ENCODE measurements at regions not wholly inside any gene's neighbourhood (a gene's known extent, or its start where the extent isn't known, plus 50 kb on each side); places are given as distances from the start of the nearest gene placed in this dataset.

DNA sequence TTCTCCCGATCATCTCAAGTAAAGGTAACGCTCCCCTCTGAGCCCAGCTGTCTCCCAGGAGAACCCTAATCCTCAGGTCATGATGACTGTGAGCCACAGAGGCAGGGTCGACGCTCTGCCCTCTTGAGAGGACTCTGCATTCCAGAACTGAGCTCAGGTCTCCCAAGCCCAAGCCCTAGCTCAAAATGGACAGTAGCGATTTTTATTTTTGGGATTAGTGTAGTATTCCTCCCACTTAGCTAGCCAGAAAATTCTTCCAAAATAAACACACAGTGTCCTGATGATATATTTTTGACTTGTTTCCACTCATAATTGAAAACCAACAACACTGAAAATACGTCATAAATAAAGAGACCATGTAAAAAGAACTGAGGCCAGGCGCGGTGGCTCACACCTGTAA, 462.0 kb upstream of the MGMT start:
- H3K4me2 ChIP-seq (ENCODE audit: low read depth, low read length, poor library complexity, severe bottlenecking), result no peak overlapping the region
- no peaks in the 10 kb centered on the region for H3K36me3 ChIP-seq (ENCODE audit: insufficient read depth, low read length)
- no peaks in the 10 kb centered on the region for H3K27me3 ChIP-seq (ENCODE audit: low read length)
- H3K9ac ChIP-seq (ENCODE audit: low read length), result no peak overlapping the region
- no peak overlapping the region for H3K4me3 ChIP-seq (ENCODE audit: low read length)
- H3K27ac ChIP-seq (ENCODE audit: low read length), result no peak overlapping the region
- no peaks in the 10 kb centered on the region for H4K20me1 ChIP-seq (ENCODE audit: insufficient read depth, low read depth, low read length)
- H3K9me2 ChIP-seq (replicated peaks; ENCODE audit: insufficient read depth, low read length), result no peaks in the 10 kb centered on the region
- no peak for DNase-seq
- H3K4me1 ChIP-seq (ENCODE audit: low read length), result no peaks in the 10 kb centered on the region
- no peaks in the 10 kb centered on the region for H3K9me3 ChIP-seq (ENCODE audit: low read length)
- H3K79me2 ChIP-seq (ENCODE audit: low read length), result no peaks in the 10 kb centered on the region
- H2AFZ ChIP-seq (ENCODE audit: low read length), result no peak overlapping the region

DNA sequence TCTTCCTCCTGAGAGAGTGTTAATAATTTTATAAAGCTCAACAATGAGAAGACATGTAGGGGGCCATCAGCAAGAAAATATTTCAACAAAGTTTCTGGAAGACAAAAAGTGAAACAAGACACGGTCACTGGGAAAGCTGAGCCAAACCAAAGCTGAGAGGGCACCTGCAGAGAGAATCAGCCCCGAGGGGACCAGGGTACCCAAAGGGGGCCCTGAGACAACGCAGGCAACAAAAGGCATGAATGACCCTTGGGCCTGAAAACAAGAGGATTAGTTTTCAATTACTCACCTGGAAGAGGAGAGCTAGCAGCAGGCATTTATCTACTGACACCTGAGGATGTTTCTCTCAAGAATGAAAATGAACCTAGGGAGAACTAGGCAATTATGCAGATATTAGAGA, 461.2 kb upstream of the MGMT start:
- H3K4me1 ChIP-seq (ENCODE audit: low read length), result no peaks in the 10 kb centered on the region
- H4K20me1 ChIP-seq (ENCODE audit: insufficient read depth, low read depth, low read length), result no peaks in the 10 kb centered on the region
- H3K27ac ChIP-seq (ENCODE audit: low read length), result no peak overlapping the region
- H3K9ac ChIP-seq (ENCODE audit: low read length), result no peak overlapping the region
- no peak for DNase-seq
- no peaks in the 10 kb centered on the region for H3K36me3 ChIP-seq (ENCODE audit: insufficient read depth, low read length)
- H3K79me2 ChIP-seq (ENCODE audit: low read length), result no peaks in the 10 kb centered on the region
- H3K9me3 ChIP-seq (ENCODE audit: low read length), result no peaks in the 10 kb centered on the region
- no peak overlapping the region for H3K4me3 ChIP-seq (ENCODE audit: low read length)
- no peaks in the 10 kb centered on the region for H3K9me2 ChIP-seq (replicated peaks; ENCODE audit: insufficient read depth, low read length)
- no peaks in the 10 kb centered on the region for H3K27me3 ChIP-seq (ENCODE audit: low read length)
- H2AFZ ChIP-seq (ENCODE audit: low read length), result no peak overlapping the region
- H3K4me2 ChIP-seq (ENCODE audit: low read depth, low read length, poor library complexity, severe bottlenecking), result no peak overlapping the region

DNA sequence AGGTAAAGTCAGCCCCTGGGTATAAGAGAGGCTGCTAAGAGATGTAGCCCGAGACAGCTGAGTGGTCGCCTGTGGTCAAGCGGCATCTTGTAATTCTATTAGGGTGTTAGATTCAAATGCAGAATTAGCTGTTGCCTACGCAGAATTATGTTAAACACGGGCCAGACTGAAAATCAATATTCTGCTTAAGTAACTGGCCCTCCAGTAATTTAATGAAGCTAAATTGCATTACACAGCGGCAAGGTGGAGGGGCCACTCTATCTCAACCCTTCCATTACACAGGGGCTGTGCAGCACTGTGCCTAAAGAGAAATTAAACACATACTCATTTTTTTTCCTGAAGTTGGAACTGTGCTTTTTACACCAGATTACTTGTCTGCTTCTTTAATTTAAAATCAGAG, 448.5 kb upstream of the MGMT start:
- Histone ChIP-seq H3K27ac (ENCODE audit: low read length) (no peak overlapping the region), H2AFZ (ENCODE audit: low read length) (no peak overlapping the region), H3K36me3 (ENCODE audit: insufficient read depth, low read length) (no peaks in the 10 kb centered on the region), H3K4me2 (ENCODE audit: low read depth, low read length, poor library complexity, severe bottlenecking) (no peak overlapping the region), H3K4me1 (ENCODE audit: low read length) (no peaks in the 10 kb centered on the region), H4K20me1 (ENCODE audit: insufficient read depth, low read depth, low read length) (no peaks in the 10 kb centered on the region), H3K9ac (ENCODE audit: low read length) (no peak overlapping the region), H3K9me3 (ENCODE audit: low read length) (no peaks in the 10 kb centered on the region), H3K4me3 (ENCODE audit: low read length) (no peak overlapping the region), H3K9me2 (replicated peaks; ENCODE audit: insufficient read depth, low read length) (no peaks in the 10 kb centered on the region), H3K27me3 (ENCODE audit: low read length) (no peaks in the 10 kb centered on the region), H3K79me2 (ENCODE audit: low read length) (no peaks in the 10 kb centered on the region)
- DNase-seq, result no peak

DNA sequence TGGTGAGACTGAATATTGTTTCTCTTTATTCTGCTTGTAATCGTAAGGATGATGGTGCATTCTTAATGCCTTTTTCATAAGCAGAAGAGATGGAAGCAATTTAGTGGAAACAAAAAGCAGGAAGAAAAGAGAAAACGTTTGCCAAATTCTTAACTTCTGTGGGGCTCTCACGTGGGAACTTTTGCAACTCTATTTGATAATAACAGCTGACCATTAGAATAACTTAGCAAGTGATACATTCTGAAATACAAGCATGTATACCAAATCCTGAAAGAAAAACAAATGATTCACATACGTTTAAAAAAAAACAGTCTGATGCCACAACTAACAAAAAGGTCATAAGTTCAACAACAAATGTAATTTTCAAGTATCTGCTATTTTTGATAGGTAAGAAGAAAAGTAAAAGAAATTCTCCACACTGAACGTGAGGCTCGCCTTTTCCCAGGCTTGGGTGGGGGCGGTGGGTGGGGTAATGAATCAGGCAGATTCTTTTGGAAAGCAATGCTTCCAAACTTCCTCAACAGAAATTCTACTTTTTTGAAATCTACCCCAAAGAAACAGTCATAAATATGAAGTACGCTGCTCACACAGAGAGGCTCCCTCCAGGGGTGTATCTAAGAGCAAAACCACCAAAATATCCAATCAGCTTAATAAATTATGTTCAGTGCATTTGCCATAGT, 446.2 kb upstream of the MGMT start:
- H3K79me2 ChIP-seq (ENCODE audit: low read length), result no peaks in the 10 kb centered on the region
- H2AFZ ChIP-seq (ENCODE audit: low read length), result no peak overlapping the region
- no peaks in the 10 kb centered on the region for H3K4me1 ChIP-seq (ENCODE audit: low read length)
- H3K4me2 ChIP-seq (ENCODE audit: low read depth, low read length, poor library complexity, severe bottlenecking), result no peak overlapping the region
- H4K20me1 ChIP-seq (ENCODE audit: insufficient read depth, low read depth, low read length), result no peaks in the 10 kb centered on the region
- no peak for DNase-seq
- H3K9ac ChIP-seq (ENCODE audit: low read length), result no peak overlapping the region
- H3K27me3 ChIP-seq (ENCODE audit: low read length), result no peaks in the 10 kb centered on the region
- H3K36me3 ChIP-seq (ENCODE audit: insufficient read depth, low read length), result no peaks in the 10 kb centered on the region
- no peaks in the 10 kb centered on the region for H3K9me2 ChIP-seq (replicated peaks; ENCODE audit: insufficient read depth, low read length)
- no peak overlapping the region for H3K4me3 ChIP-seq (ENCODE audit: low read length)
- H3K27ac ChIP-seq (ENCODE audit: low read length), result no peak overlapping the region
- no peaks in the 10 kb centered on the region for H3K9me3 ChIP-seq (ENCODE audit: low read length)

DNA sequence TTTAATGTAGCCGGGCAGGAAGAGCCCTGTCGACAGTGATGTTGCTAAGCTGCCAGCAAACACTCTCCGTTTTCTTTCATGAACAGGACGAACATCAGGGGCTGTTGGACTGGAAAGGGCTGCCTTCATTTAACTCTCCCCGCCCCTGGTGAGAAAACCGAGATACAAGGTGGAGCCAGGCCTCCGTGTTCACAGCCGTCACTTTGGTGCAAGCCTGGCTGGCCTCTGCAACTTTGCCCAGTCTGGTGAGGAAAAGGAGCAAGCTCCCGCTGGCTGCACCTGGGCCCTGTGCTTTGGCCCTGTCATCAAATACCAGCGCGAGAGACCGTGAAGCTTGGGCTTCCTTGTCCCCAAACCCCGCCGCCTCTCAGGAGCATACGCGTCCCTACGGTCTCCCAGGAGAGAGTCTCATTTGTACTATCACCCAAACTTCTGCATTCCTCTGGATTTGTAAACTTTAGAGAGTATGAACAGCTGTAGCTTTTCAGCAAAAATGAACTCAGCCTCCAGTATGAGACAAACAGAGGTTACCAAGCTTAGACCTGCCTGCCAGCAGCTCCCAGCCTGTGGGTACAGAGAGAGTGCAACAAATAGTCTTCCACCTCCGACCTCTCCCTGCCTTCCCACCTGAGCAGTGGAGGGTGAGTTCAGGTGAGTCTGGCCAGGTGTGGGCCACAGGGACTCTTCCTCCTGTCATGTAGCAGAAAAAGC, 445.3 kb upstream of the MGMT start:
- H2AFZ ChIP-seq (ENCODE audit: low read length), result no peak overlapping the region
- H4K20me1 ChIP-seq (ENCODE audit: insufficient read depth, low read depth, low read length), result no peaks in the 10 kb centered on the region
- H3K9me3 ChIP-seq (ENCODE audit: low read length), result no peaks in the 10 kb centered on the region
- H3K4me1 ChIP-seq (ENCODE audit: low read length), result no peaks in the 10 kb centered on the region
- no peak overlapping the region for H3K4me3 ChIP-seq (ENCODE audit: low read length)
- no peak overlapping the region for H3K4me2 ChIP-seq (ENCODE audit: low read depth, low read length, poor library complexity, severe bottlenecking)
- no peak overlapping the region for H3K27ac ChIP-seq (ENCODE audit: low read length)
- H3K9me2 ChIP-seq (replicated peaks; ENCODE audit: insufficient read depth, low read length), result no peaks in the 10 kb centered on the region
- DNase-seq, result no peak
- no peak overlapping the region for H3K9ac ChIP-seq (ENCODE audit: low read length)
- no peaks in the 10 kb centered on the region for H3K79me2 ChIP-seq (ENCODE audit: low read length)
- H3K36me3 ChIP-seq (ENCODE audit: insufficient read depth, low read length), result no peaks in the 10 kb centered on the region
- H3K27me3 ChIP-seq (ENCODE audit: low read length), result no peaks in the 10 kb centered on the region

DNA sequence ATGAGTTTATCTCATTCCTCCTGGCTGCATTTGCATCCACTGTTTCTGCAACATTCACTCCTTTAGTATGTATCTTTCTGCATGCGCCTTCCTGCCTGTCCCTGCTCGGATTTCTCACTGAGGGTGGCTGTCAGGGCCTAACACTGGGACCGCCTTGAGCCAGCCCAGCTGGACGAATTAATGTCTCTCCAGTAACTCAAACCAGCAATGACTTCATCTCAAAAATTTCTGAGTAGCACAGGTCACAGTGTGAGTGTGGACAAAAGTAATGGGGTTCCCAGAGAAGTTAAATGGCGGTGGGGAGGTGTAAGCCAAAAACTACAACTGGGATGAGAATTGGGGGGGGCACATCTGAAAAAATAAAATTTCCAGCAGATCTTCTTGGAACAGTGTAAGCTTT, 444.0 kb upstream of the MGMT start:
- H3K9ac ChIP-seq (ENCODE audit: low read length), result no peak overlapping the region
- no peaks in the 10 kb centered on the region for H3K79me2 ChIP-seq (ENCODE audit: low read length)

DNA sequence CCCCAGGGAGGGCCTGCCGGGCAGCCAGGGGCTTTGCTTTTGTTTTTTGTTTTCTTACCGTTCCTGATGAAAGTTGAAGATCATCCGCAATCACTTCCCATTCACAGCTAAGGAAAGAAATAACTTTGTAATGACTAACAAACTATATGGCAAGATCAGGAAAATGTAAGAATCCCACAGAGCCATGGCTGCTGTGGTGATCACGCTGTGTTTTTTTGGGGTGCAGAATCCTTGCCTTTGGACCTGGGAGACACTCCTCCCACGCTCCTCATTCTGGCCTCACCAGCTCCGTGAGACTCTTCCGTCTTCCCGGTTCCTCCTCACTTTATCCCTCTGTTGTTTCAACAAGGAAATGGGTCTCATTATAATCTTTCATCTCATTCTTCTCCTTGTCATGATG, 443.0 kb upstream of the MGMT start:
- no peaks in the 10 kb centered on the region for H4K20me1 ChIP-seq (ENCODE audit: insufficient read depth, low read depth, low read length)
- H3K9me2 ChIP-seq (replicated peaks; ENCODE audit: insufficient read depth, low read length), result no peaks in the 10 kb centered on the region
- H3K36me3 ChIP-seq (ENCODE audit: insufficient read depth, low read length), result no peaks in the 10 kb centered on the region
- no peak overlapping the region for H3K9ac ChIP-seq (ENCODE audit: low read length)
- no peak for DNase-seq
- no peak overlapping the region for H3K4me2 ChIP-seq (ENCODE audit: low read depth, low read length, poor library complexity, severe bottlenecking)
- H3K27me3 ChIP-seq (ENCODE audit: low read length), result no peaks in the 10 kb centered on the region
- H3K79me2 ChIP-seq (ENCODE audit: low read length), result no peaks in the 10 kb centered on the region
- no peak overlapping the region for H3K27ac ChIP-seq (ENCODE audit: low read length)
- H3K4me3 ChIP-seq (ENCODE audit: low read length), result no peak overlapping the region
- no peak overlapping the region for H2AFZ ChIP-seq (ENCODE audit: low read length)
- no peaks in the 10 kb centered on the region for H3K9me3 ChIP-seq (ENCODE audit: low read length)
- H3K4me1 ChIP-seq (ENCODE audit: low read length), result no peaks in the 10 kb centered on the region

More for the DNA sequence above, 444.0 kb upstream of the MGMT start:
- H3K4me1 ChIP-seq (ENCODE audit: low read length), result no peaks in the 10 kb centered on the region
- H3K9me2 ChIP-seq (replicated peaks; ENCODE audit: insufficient read depth, low read length), result no peaks in the 10 kb centered on the region
- H3K9me3 ChIP-seq (ENCODE audit: low read length), result no peaks in the 10 kb centered on the region
- no peak overlapping the region for H2AFZ ChIP-seq (ENCODE audit: low read length)
- no peak for DNase-seq
- no peak overlapping the region for H3K4me2 ChIP-seq (ENCODE audit: low read depth, low read length, poor library complexity, severe bottlenecking)
- H4K20me1 ChIP-seq (ENCODE audit: insufficient read depth, low read depth, low read length), result no peaks in the 10 kb centered on the region
- H3K27ac ChIP-seq (ENCODE audit: low read length), result no peak overlapping the region
- H3K27me3 ChIP-seq (ENCODE audit: low read length), result no peaks in the 10 kb centered on the region
- no peak overlapping the region for H3K4me3 ChIP-seq (ENCODE audit: low read length)
- no peaks in the 10 kb centered on the region for H3K36me3 ChIP-seq (ENCODE audit: insufficient read depth, low read length)

DNA sequence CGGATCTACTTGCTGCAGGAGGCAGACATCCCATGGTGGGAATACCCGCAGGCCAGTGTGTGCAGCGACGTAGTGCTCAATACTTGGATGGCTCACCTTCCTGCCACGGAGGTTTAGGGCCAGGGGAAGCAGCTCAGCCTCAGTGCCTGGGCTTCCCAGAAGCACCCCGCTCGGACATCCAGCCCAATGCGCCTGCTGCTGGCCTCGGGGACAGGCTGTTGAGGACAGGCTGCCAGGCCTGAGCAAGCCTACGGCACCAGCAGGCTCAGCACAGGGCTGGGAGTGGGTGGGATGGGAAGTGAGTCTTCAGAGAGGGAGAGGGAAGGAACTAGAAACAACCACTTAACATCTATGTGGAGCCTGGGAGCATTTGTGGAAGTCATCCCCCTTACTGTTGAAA, 441.3 kb upstream of the MGMT start:
- no peaks in the 10 kb centered on the region for H3K9me2 ChIP-seq (replicated peaks; ENCODE audit: insufficient read depth, low read length)
- no peak for DNase-seq
- no peaks in the 10 kb centered on the region for H3K36me3 ChIP-seq (ENCODE audit: insufficient read depth, low read length)
- H3K9ac ChIP-seq (ENCODE audit: low read length), result no peak overlapping the region
- H3K4me1 ChIP-seq (ENCODE audit: low read length), result no peaks in the 10 kb centered on the region
- H3K9me3 ChIP-seq (ENCODE audit: low read length), result no peaks in the 10 kb centered on the region
- no peak overlapping the region for H3K27ac ChIP-seq (ENCODE audit: low read length)
- no peaks in the 10 kb centered on the region for H3K27me3 ChIP-seq (ENCODE audit: low read length)
- no peaks in the 10 kb centered on the region for H3K79me2 ChIP-seq (ENCODE audit: low read length)
- no peak overlapping the region for H2AFZ ChIP-seq (ENCODE audit: low read length)
- H3K4me2 ChIP-seq (ENCODE audit: low read depth, low read length, poor library complexity, severe bottlenecking), result no peak overlapping the region
- no peak overlapping the region for H3K4me3 ChIP-seq (ENCODE audit: low read length)
- H4K20me1 ChIP-seq (ENCODE audit: insufficient read depth, low read depth, low read length), result no peaks in the 10 kb centered on the region
